H1 (cell line): ENCODE measurements at regions not wholly inside any gene's neighbourhood (a gene's known extent, or its start where the extent isn't known, plus 50 kb on each side); places are given as distances from the start of the nearest gene placed in this dataset.

Experiments
- CTCF ChIA-PET: fragments of 300-600 bp; sonication (Branson Sonifier 250); formaldehyde crosslinking; loops from one replicate; lab custom pipeline; 2021; ENCODE audit not compliant: partially characterized antibody; lab: Charles Lee
- POLR2A ChIA-PET: fragments of 300-600 bp; sonication (Branson Sonifier 250); formaldehyde crosslinking; loops from one replicate; lab custom pipeline; 2021; ENCODE audit warnings: inconsistent platforms; ENCODE audit not compliant: partially characterized antibody; lab: Charles Lee
- DNase-seq, 2 experiments: peaks; one replicate each; pipeline versions ENCODE4 v3.0.0 to v3.0.0-alpha.2; 2010 to 2022; ENCODE audit warnings: low spot score in 2 of 2, low read depth in 1 of 2, mixed read lengths in 1 of 2
- FAIRE-seq: peaks from 2 replicates; lab custom pipeline; 2011; peaks lifted over from hg19 to GRCh38; lab: Jason Lieb, UNC
- H2AFZ ChIP-seq: 2 replicates; pipeline ENCODE4 v1.8.1; 2012; ENCODE audit warnings: low read length, inconsistent platforms
- H2AK5ac ChIP-seq: 2 replicates; pipeline ENCODE4 v1.6.1; 2013; ENCODE audit warnings: low read depth, low read length
- H2BK120ac ChIP-seq: replicated peaks from 2 replicates; pipeline ENCODE3; 2013; ENCODE audit warnings: low read depth, low read length, inconsistent platforms
- H2BK12ac ChIP-seq: 2 replicates; pipeline ENCODE4 v1.6.1; 2013; ENCODE audit warnings: low read depth, low read length
- H2BK15ac ChIP-seq: 2 replicates; pipeline ENCODE4 v1.6.1; 2013; ENCODE audit warnings: low read length
- H2BK20ac ChIP-seq: 2 replicates; pipeline ENCODE4 v1.6.1; 2013; ENCODE audit warnings: low read length
- H2BK5ac ChIP-seq: 2 replicates; pipeline ENCODE4 v1.6.1; 2013; ENCODE audit warnings: low read depth, low read length
- H3K14ac ChIP-seq: 2 replicates; pipeline ENCODE4 v1.6.1; 2013; ENCODE audit warnings: inconsistent platforms; ENCODE audit not compliant: insufficient read length
- H3K18ac ChIP-seq: 2 replicates; pipeline ENCODE4 v1.6.1; 2013; ENCODE audit warnings: low read length; ENCODE audit errors: extremely low read depth
- H3K23ac ChIP-seq: 2 replicates; pipeline ENCODE4 v1.6.1; 2013; ENCODE audit warnings: inconsistent platforms; ENCODE audit not compliant: insufficient read length
- H3K23me2 ChIP-seq: 2 replicates; pipeline ENCODE4 v1.6.1; 2013; ENCODE audit warnings: low read depth, low read length
- H3K27ac ChIP-seq: 2 replicates; pipeline ENCODE4 v1.6.1; 2011; ENCODE audit warnings: low read depth, low read length, inconsistent platforms
- H3K27me3 ChIP-seq, 4 experiments: replicated peaks in 1 of 4; 1 replicate in 1 of 4; 2 replicates in 3 of 4; pipeline versions ENCODE4 v1.6.1 to v1.8.1; 2011 to 2013; ENCODE audit warnings: low read length in 3 of 4, mild to moderate bottlenecking in 3 of 4, inconsistent platforms in 2 of 4, mixed read lengths in 2 of 4, moderate library complexity in 1 of 4; ENCODE audit not compliant: control insufficient read depth in 3 of 4, insufficient read depth in 3 of 4; ENCODE audit errors: extremely low read depth in 1 of 4
- H3K36me3 ChIP-seq, 4 experiments: 2 replicates each; pipeline versions ENCODE4 v1.6.1 to v1.8.1; 2011 to 2013; ENCODE audit warnings: mild to moderate bottlenecking in 4 of 4, low read length in 3 of 4, moderate library complexity in 2 of 4, control low read depth in 1 of 4, inconsistent platforms in 1 of 4; ENCODE audit not compliant: insufficient read depth in 4 of 4, control insufficient read depth in 2 of 4
- H3K4ac ChIP-seq: replicated peaks from 2 replicates; pipeline ENCODE3; 2013; ENCODE audit warnings: low read length, low read depth, mixed read lengths, inconsistent platforms; ENCODE audit not compliant: insufficient read length
- H3K4me1 ChIP-seq, 4 experiments: replicated peaks in 1 of 4; 1 replicate in 1 of 4; 2 replicates in 3 of 4; pipeline versions ENCODE4 v1.6.1 to v1.8.1; 2011 to 2013; ENCODE audit warnings: low read length in 3 of 4, inconsistent platforms in 2 of 4, mixed read lengths in 1 of 4; ENCODE audit not compliant: insufficient read depth in 4 of 4, control insufficient read depth in 3 of 4
- H3K4me2 ChIP-seq, 2 experiments: 2 replicates each; pipeline versions ENCODE4 v1.6.1 to v1.8.1; 2011 to 2013; ENCODE audit warnings: low read depth in 2 of 2, low read length in 2 of 2, control low read depth in 1 of 2, inconsistent platforms in 1 of 2, mild to moderate bottlenecking in 1 of 2; ENCODE audit not compliant: insufficient read depth in 1 of 2
- H3K4me3 ChIP-seq, 4 experiments: fragments of 200-600, 300-600 bp in 1 of 4; sonication (generic), shearing (Covaris generic), sonication (Bioruptor Twin) in 1 of 4; 2 replicates each; pipeline versions ENCODE4 v1.5.1 to v1.8.1; 2011 to 2016; ENCODE audit warnings: low read length in 4 of 4, low read depth in 3 of 4, control low read depth in 2 of 4, inconsistent platforms in 2 of 4, mild to moderate bottlenecking in 2 of 4, mixed read lengths in 1 of 4, moderate library complexity in 1 of 4; ENCODE audit not compliant: insufficient read depth in 2 of 4; ENCODE audit errors: extremely low read depth in 1 of 4
- H3K56ac ChIP-seq: replicated peaks from 2 replicates; pipeline ENCODE3; 2013; ENCODE audit warnings: low read depth, mild to moderate bottlenecking, mixed read lengths, low read length, inconsistent platforms; ENCODE audit not compliant: insufficient read length
- H3K79me1 ChIP-seq: 2 replicates; pipeline ENCODE4 v1.6.1; 2013; ENCODE audit warnings: low read depth, low read length, control low read depth
- H3K79me2 ChIP-seq, 2 experiments: 2 replicates each; pipeline versions ENCODE4 v1.6.1 to v1.8.1; 2012 to 2013; ENCODE audit warnings: low read length in 2 of 2, mild to moderate bottlenecking in 2 of 2, inconsistent platforms in 1 of 2; ENCODE audit not compliant: insufficient read depth in 2 of 2, control insufficient read depth in 1 of 2
- H3K9ac ChIP-seq, 4 experiments: replicated peaks in 1 of 4; 1 replicate in 1 of 4; 2 replicates in 3 of 4; pipeline versions ENCODE4 v1.6.1 to v1.8.1; 2011 to 2013; ENCODE audit warnings: low read depth in 3 of 4, low read length in 3 of 4, control low read depth in 2 of 4, mild to moderate bottlenecking in 2 of 4, moderate library complexity in 2 of 4, inconsistent platforms in 1 of 4; ENCODE audit errors: extremely low read depth in 1 of 4
- H3K9me3 ChIP-seq, 2 experiments: 2 replicates each; pipeline versions ENCODE4 v1.6.1 to v1.8.1; 2012 to 2013; ENCODE audit warnings: mild to moderate bottlenecking in 2 of 2, moderate library complexity in 2 of 2, control low read depth in 1 of 2, inconsistent platforms in 1 of 2, low read depth in 1 of 2, low read length in 1 of 2, mixed read lengths in 1 of 2; ENCODE audit not compliant: insufficient read depth in 2 of 2
- H4K20me1 ChIP-seq, 2 experiments: replicated peaks in 1 of 2; 2 replicates each; pipeline versions ENCODE3 to v1.8.1; 2011 to 2013; ENCODE audit warnings: inconsistent platforms in 2 of 2, low read length in 2 of 2, mild to moderate bottlenecking in 1 of 2; ENCODE audit not compliant: insufficient read depth in 2 of 2, control insufficient read depth in 1 of 2
- H4K5ac ChIP-seq: 2 replicates; pipeline ENCODE4 v1.6.1; 2013; ENCODE audit warnings: low read length, low read depth, mixed read lengths, inconsistent platforms; ENCODE audit not compliant: insufficient read length
- H4K8ac ChIP-seq: 2 replicates; pipeline ENCODE4 v1.8.0; 2013; ENCODE audit warnings: mild to moderate bottlenecking, moderate library complexity, low read length, inconsistent platforms; ENCODE audit not compliant: insufficient read depth; ENCODE audit errors: extremely low read depth
- H4K91ac ChIP-seq: replicated peaks from 2 replicates; pipeline ENCODE3; 2013; ENCODE audit warnings: low read length, mixed read lengths, inconsistent platforms; ENCODE audit not compliant: insufficient read length
- ASH2L ChIP-seq: fragments of 200-600, 300-600 bp; sonication (generic); IDR thresholded peaks from one replicate; pipeline ENCODE4 v1.7.1; 2017; ENCODE audit warnings: low read length
- CTBP2 ChIP-seq: IDR thresholded peaks from 2 replicates; pipeline ENCODE4 v1.7.0; 2011; ENCODE audit warnings: borderline replicate concordance, mild to moderate bottlenecking, moderate library complexity, mixed read lengths, low read length; ENCODE audit not compliant: insufficient read depth, insufficient read length
- EP300 ChIP-seq, 2 experiments: IDR thresholded peaks; 1 replicate in 1 of 2; 2 replicates in 1 of 2; pipeline ENCODE4 v1.6.1; 2011 to 2012; ENCODE audit warnings: low read depth in 2 of 2, low read length in 2 of 2, mild to moderate bottlenecking in 2 of 2, borderline replicate concordance in 1 of 2, inconsistent platforms in 1 of 2, moderate library complexity in 1 of 2
- EZH2 ChIP-seq: fragments of 200-600 bp; sonication (generic); IDR thresholded peaks from 2 replicates; pipeline ENCODE4 v1.7.1; 2012; ENCODE audit warnings: low read depth, mild to moderate bottlenecking, moderate library complexity, low read length, inconsistent platforms; ENCODE audit not compliant: severe bottlenecking
- POLR2A ChIP-seq, 2 experiments: IDR thresholded peaks; 1 replicate in 1 of 2; 2 replicates in 1 of 2; pipeline ENCODE4 v1.6.1; 2011; ENCODE audit warnings: low read depth in 2 of 2, low read length in 2 of 2, mild to moderate bottlenecking in 2 of 2; ENCODE audit errors: control extremely low read depth in 1 of 2
- POU5F1 ChIP-seq: IDR thresholded peaks from 2 replicates; pipeline ENCODE4 v1.6.1; 2011; ENCODE audit warnings: low read depth, mild to moderate bottlenecking, low read length, moderate library complexity
- SUZ12 ChIP-seq: fragments of 200-600 bp; sonication (generic); IDR thresholded peaks from 2 replicates; pipeline ENCODE4 v1.6.1; 2012; ENCODE audit warnings: mild to moderate bottlenecking, inconsistent platforms, low read length, moderate library complexity, mixed read lengths
- TAF1 ChIP-seq: IDR thresholded peaks from 2 replicates; pipeline ENCODE4 v1.6.1; 2011; ENCODE audit warnings: mild to moderate bottlenecking, low read depth, low read length
- TAF7 ChIP-seq: optimal IDR thresholded peaks from 2 replicates; pipeline ENCODE3; 2011; ENCODE audit warnings: low read depth, mild to moderate bottlenecking, inconsistent platforms, low read length, moderate library complexity, borderline replicate concordance
- WGBS, 2 experiments: shearing (Covaris generic) in 1 of 2; methylation state at CpG; one replicate each; pipeline versions ENCODE4 v1.1.6 to v1.1.7; 2013 to 2015; ENCODE audit warnings: low lambda C conversion rate in 2 of 2, mixed read lengths in 2 of 2, inconsistent platforms in 1 of 2, low coverage in 1 of 2, missing lambda C conversion rate in 1 of 2; ENCODE audit not compliant: insufficient replicate concordance in 2 of 2, insufficient coverage in 1 of 2, insufficient read length in 1 of 2; ENCODE audit errors: extremely low coverage in 1 of 2, missing lambda C conversion rate in 1 of 2; 5-methylcytosine and 5-hydroxymethylcytosine counted together
- TF ChIP-seq, protein P1 (sequence below): IDR thresholded peaks from 2 replicates; pipeline ENCODE4 v1.6.1; 2012; ENCODE audit warnings: inconsistent platforms
- TF ChIP-seq, protein P2 (sequence below), 3 experiments: IDR thresholded peaks; 1 replicate in 2 of 3; 2 replicates in 1 of 3; pipeline versions ENCODE4 v1.5.1 to v1.6.1; 2011; ENCODE audit warnings: low read length in 3 of 3, mild to moderate bottlenecking in 3 of 3, inconsistent platforms in 2 of 3, low read depth in 1 of 3, moderate library complexity in 1 of 3; ENCODE audit not compliant: insufficient read depth in 1 of 3; ENCODE audit errors: control extremely low read depth in 1 of 3

DNA sequence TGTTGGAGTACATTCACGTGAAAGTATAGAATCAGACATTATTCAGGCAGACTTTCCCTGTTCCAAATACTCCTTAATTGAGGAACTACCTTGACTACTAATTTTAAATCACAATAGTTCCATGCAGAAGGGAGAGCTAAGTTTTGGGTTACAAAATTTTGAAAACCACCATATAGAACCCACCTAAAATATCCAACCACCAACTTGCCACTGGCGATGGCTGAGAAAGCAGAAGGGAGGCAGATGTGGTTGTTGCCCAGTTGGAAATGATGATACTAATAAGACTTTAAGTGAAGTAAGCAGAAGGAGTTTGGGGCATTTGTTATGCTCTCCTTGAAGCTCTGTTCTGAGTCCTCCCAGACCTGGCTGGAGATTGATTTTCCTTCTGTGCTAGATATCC, 190.7 kb downstream of the HLX start:
- Histone ChIP-seq H2BK15ac (no peak overlapping the region), H3K79me2 (no peaks in the 10 kb centered on the region), H3K9ac (no peak overlapping the region), H2BK20ac (no peak overlapping the region), H2AFZ (no peak overlapping the region), H3K79me1 (no peaks in the 10 kb centered on the region), H3K56ac (no peak overlapping the region), H3K14ac (no peak overlapping the region), H3K36me3 (no peaks in the 10 kb centered on the region), H3K23me2 (no peaks in the 10 kb centered on the region), H3K4ac (no peak overlapping the region), H3K9me3 (peaks cover 3 to 9% of the 10 kb centered on the region in 2 experiments; a peak in 2 of 4 replicates), H4K8ac (no peak overlapping the region), H2BK120ac (no peak overlapping the region), H3K27me3 (no peaks in the 10 kb centered on the region; a peak in 1 of 7 replicates), H2AK5ac (no peak overlapping the region), H3K23ac (no peak overlapping the region), H3K4me3 (no peak overlapping the region), H4K20me1 (no peaks in the 10 kb centered on the region), H2BK5ac (no peak overlapping the region), H3K18ac (no peak overlapping the region), H3K4me1 (no peaks in the 10 kb centered on the region), H2BK12ac (no peak overlapping the region), H3K27ac (no peak overlapping the region), H3K4me2 (no peak overlapping the region), H4K5ac (no peak overlapping the region), H4K91ac (no peak overlapping the region)
- ChIA-PET CTCF (no interaction called here), POLR2A (no interaction called here)
- WGBS, 2 experiments: 93% methylated on average over 2 of the region's 2 CpGs; no CpG with 5 or more reads in 1 of the 2 experiments
- DNase-seq (no peak), FAIRE-seq (no peak)
- TF ChIP-seq EZH2 (no peak), EP300 (IDR thresholded peaks at IDR 0.05; ENCODE audit: borderline replicate concordance in 1 of 2, low read depth in 2 of 2, low read length in 2 of 2) (no peak), TAF1 (no peak), TAF7 (no peak), SUZ12 (no peak), ASH2L (no peak), POU5F1 (no peak), POLR2A (IDR thresholded peaks at IDR 0.05; ENCODE audit: control extremely low read depth in 1 of 2, low read depth in 2 of 2, low read length in 2 of 2) (no peak), CTBP2 (no peak)
- TF ChIP-seq, protein P1, sequence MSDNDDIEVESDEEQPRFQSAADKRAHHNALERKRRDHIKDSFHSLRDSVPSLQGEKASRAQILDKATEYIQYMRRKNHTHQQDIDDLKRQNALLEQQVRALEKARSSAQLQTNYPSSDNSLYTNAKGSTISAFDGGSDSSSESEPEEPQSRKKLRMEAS: no peak
- TF ChIP-seq, protein P2, sequence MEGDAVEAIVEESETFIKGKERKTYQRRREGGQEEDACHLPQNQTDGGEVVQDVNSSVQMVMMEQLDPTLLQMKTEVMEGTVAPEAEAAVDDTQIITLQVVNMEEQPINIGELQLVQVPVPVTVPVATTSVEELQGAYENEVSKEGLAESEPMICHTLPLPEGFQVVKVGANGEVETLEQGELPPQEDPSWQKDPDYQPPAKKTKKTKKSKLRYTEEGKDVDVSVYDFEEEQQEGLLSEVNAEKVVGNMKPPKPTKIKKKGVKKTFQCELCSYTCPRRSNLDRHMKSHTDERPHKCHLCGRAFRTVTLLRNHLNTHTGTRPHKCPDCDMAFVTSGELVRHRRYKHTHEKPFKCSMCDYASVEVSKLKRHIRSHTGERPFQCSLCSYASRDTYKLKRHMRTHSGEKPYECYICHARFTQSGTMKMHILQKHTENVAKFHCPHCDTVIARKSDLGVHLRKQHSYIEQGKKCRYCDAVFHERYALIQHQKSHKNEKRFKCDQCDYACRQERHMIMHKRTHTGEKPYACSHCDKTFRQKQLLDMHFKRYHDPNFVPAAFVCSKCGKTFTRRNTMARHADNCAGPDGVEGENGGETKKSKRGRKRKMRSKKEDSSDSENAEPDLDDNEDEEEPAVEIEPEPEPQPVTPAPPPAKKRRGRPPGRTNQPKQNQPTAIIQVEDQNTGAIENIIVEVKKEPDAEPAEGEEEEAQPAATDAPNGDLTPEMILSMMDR (IDR thresholded peaks at IDR 0.05; ENCODE audit: control extremely low read depth in 1 of 3, insufficient read depth in 1 of 3, low read depth in 1 of 3, low read length in 3 of 3): no peak
